Skeletal muscle cell (primary cell): ENCODE measurements at regions not wholly inside any gene's neighbourhood (a gene's known extent, or its start where the extent isn't known, plus 50 kb on each side); places are given as distances from the start of the nearest gene placed in this dataset.

Source experiments
- DNase-seq: peaks from one replicate; pipeline ENCODE4 v3.0.0-alpha.2; 2010; ENCODE audit warnings: low read depth
- H3K4me3 ChIP-seq: 2 replicates; pipeline ENCODE4 v1.5.1; 2011; ENCODE audit warnings: low read depth, mild to moderate bottlenecking, control low read depth, low read length, moderate library complexity

- no peak for DNase-seq
- no peak overlapping the region for H3K4me3 ChIP-seq
These were observed 208.4 kb downstream of the DTHD1 start for GRCh38 chr4:36489798-36490197.

GRCh38 chr4:36492041-36492440 lies 210.6 kb downstream of the DTHD1 start:
- no peak overlapping the region for H3K4me3 ChIP-seq
- DNase-seq: no peak

GRCh38 chr4:36492590-36492989 lies 211.2 kb downstream of the DTHD1 start:
- H3K4me3 ChIP-seq: no peak overlapping the region
- no peak for DNase-seq

GRCh38 chr4:36493251-36493650 lies 211.8 kb downstream of the DTHD1 start:
- H3K4me3 ChIP-seq: no peak overlapping the region
- DNase-seq: no peak

- DNase-seq: no peak
These were observed 212.6 kb downstream of the DTHD1 start for GRCh38 chr4:36494016-36494415.

GRCh38 chr4:36494747-36495146 lies 213.3 kb downstream of the DTHD1 start:
- H3K4me3 ChIP-seq: no peak overlapping the region

More at GRCh38 chr4:36494016-36494415, 212.6 kb downstream of the DTHD1 start:
- H3K4me3 ChIP-seq: no peak overlapping the region

GRCh38 chr4:36502350-36502749 lies 220.9 kb downstream of the DTHD1 start:
- no peak overlapping the region for H3K4me3 ChIP-seq
- DNase-seq: no peak

More at GRCh38 chr4:36494747-36495146, 213.3 kb downstream of the DTHD1 start:
- no peak for DNase-seq

- no peak for DNase-seq
- no peak overlapping the region for H3K4me3 ChIP-seq
These were observed 227.0 kb downstream of the DTHD1 start for GRCh38 chr4:36508394-36508793.

GRCh38 chr4:36509845-36510244 lies 228.4 kb downstream of the DTHD1 start:
- H3K4me3 ChIP-seq: no peak overlapping the region
- DNase-seq: no peak

GRCh38 chr4:36511785-36512184 lies 230.4 kb downstream of the DTHD1 start:
- H3K4me3 ChIP-seq: no peak overlapping the region
- no peak for DNase-seq

- H3K4me3 ChIP-seq: no peak overlapping the region
- no peak for DNase-seq
These were observed 235.2 kb downstream of the DTHD1 start for GRCh38 chr4:36516522-36517095.

- DNase-seq: no peak
These were observed 241.8 kb downstream of the DTHD1 start for GRCh38 chr4:36523182-36523581.

GRCh38 chr4:36532670-36533379 lies 251.4 kb downstream of the DTHD1 start:
- no peak for DNase-seq
- H3K4me3 ChIP-seq: no peak overlapping the region

More at GRCh38 chr4:36523182-36523581, 241.8 kb downstream of the DTHD1 start:
- no peak overlapping the region for H3K4me3 ChIP-seq

- no peak overlapping the region for H3K4me3 ChIP-seq
- no peak for DNase-seq
These were observed 252.5 kb downstream of the DTHD1 start for GRCh38 chr4:36533944-36534343.

GRCh38 chr4:36547383-36547782 lies 266.0 kb downstream of the DTHD1 start:
- H3K4me3 ChIP-seq: no peak overlapping the region

GRCh38 chr4:36549252-36549651 lies 267.8 kb downstream of the DTHD1 start:
- DNase-seq: no peak
- H3K4me3 ChIP-seq: no peak overlapping the region

More at GRCh38 chr4:36547383-36547782, 266.0 kb downstream of the DTHD1 start:
- no peak for DNase-seq

- no peak overlapping the region for H3K4me3 ChIP-seq
- no peak for DNase-seq
These were observed 268.6 kb downstream of the DTHD1 start for GRCh38 chr4:36549992-36550391.

- no peak overlapping the region for H3K4me3 ChIP-seq
- no peak for DNase-seq
These were observed 270.3 kb downstream of the DTHD1 start for GRCh38 chr4:36551697-36552214.

GRCh38 chr4:36553029-36553428 lies 271.6 kb downstream of the DTHD1 start:
- no peak for DNase-seq
- H3K4me3 ChIP-seq: no peak overlapping the region

GRCh38 chr4:36553453-36553852 lies 272.0 kb downstream of the DTHD1 start:
- no peak for DNase-seq
- H3K4me3 ChIP-seq: no peak overlapping the region

GRCh38 chr4:36556984-36557383 lies 275.6 kb downstream of the DTHD1 start:
- no peak overlapping the region for H3K4me3 ChIP-seq
- DNase-seq: no peak
